H1 (cell line): ENCODE measurements at regions not wholly inside any gene's neighbourhood (a gene's known extent, or its start where the extent isn't known, plus 50 kb on each side); places are given as distances from the start of the nearest gene placed in this dataset.

Experiments used
- CTCF ChIA-PET: fragments of 300-600 bp; sonication (Branson Sonifier 250); formaldehyde crosslinking; loops from one replicate; lab custom pipeline; 2021; ENCODE audit not compliant: partially characterized antibody; lab: Charles Lee
- POLR2A ChIA-PET: fragments of 300-600 bp; sonication (Branson Sonifier 250); formaldehyde crosslinking; loops from one replicate; lab custom pipeline; 2021; ENCODE audit warnings: inconsistent platforms; ENCODE audit not compliant: partially characterized antibody; lab: Charles Lee
- DNase-seq, 2 experiments: peaks; one replicate each; pipeline versions ENCODE4 v3.0.0 to v3.0.0-alpha.2; 2010 to 2022; ENCODE audit warnings: low spot score in 2 of 2, low read depth in 1 of 2, mixed read lengths in 1 of 2
- FAIRE-seq: peaks from 2 replicates; lab custom pipeline; 2011; peaks lifted over from hg19 to GRCh38; lab: Jason Lieb, UNC
- H2AFZ ChIP-seq: 2 replicates; pipeline ENCODE4 v1.8.1; 2012; ENCODE audit warnings: low read length, inconsistent platforms
- H2AK5ac ChIP-seq: 2 replicates; pipeline ENCODE4 v1.6.1; 2013; ENCODE audit warnings: low read depth, low read length
- H2BK120ac ChIP-seq: replicated peaks from 2 replicates; pipeline ENCODE3; 2013; ENCODE audit warnings: low read depth, low read length, inconsistent platforms
- H2BK12ac ChIP-seq: 2 replicates; pipeline ENCODE4 v1.6.1; 2013; ENCODE audit warnings: low read depth, low read length
- H2BK15ac ChIP-seq: 2 replicates; pipeline ENCODE4 v1.6.1; 2013; ENCODE audit warnings: low read length
- H2BK20ac ChIP-seq: 2 replicates; pipeline ENCODE4 v1.6.1; 2013; ENCODE audit warnings: low read length
- H2BK5ac ChIP-seq: 2 replicates; pipeline ENCODE4 v1.6.1; 2013; ENCODE audit warnings: low read depth, low read length
- H3K14ac ChIP-seq: 2 replicates; pipeline ENCODE4 v1.6.1; 2013; ENCODE audit warnings: inconsistent platforms; ENCODE audit not compliant: insufficient read length
- H3K18ac ChIP-seq: 2 replicates; pipeline ENCODE4 v1.6.1; 2013; ENCODE audit warnings: low read length; ENCODE audit errors: extremely low read depth
- H3K23ac ChIP-seq: 2 replicates; pipeline ENCODE4 v1.6.1; 2013; ENCODE audit warnings: inconsistent platforms; ENCODE audit not compliant: insufficient read length
- H3K23me2 ChIP-seq: 2 replicates; pipeline ENCODE4 v1.6.1; 2013; ENCODE audit warnings: low read depth, low read length
- H3K27ac ChIP-seq: 2 replicates; pipeline ENCODE4 v1.6.1; 2011; ENCODE audit warnings: low read depth, low read length, inconsistent platforms
- H3K27me3 ChIP-seq, 4 experiments: replicated peaks in 1 of 4; 1 replicate in 1 of 4; 2 replicates in 3 of 4; pipeline versions ENCODE4 v1.6.1 to v1.8.1; 2011 to 2013; ENCODE audit warnings: low read length in 3 of 4, mild to moderate bottlenecking in 3 of 4, inconsistent platforms in 2 of 4, mixed read lengths in 2 of 4, moderate library complexity in 1 of 4; ENCODE audit not compliant: control insufficient read depth in 3 of 4, insufficient read depth in 3 of 4; ENCODE audit errors: extremely low read depth in 1 of 4
- H3K36me3 ChIP-seq, 4 experiments: 2 replicates each; pipeline versions ENCODE4 v1.6.1 to v1.8.1; 2011 to 2013; ENCODE audit warnings: mild to moderate bottlenecking in 4 of 4, low read length in 3 of 4, moderate library complexity in 2 of 4, control low read depth in 1 of 4, inconsistent platforms in 1 of 4; ENCODE audit not compliant: insufficient read depth in 4 of 4, control insufficient read depth in 2 of 4
- H3K4ac ChIP-seq: replicated peaks from 2 replicates; pipeline ENCODE3; 2013; ENCODE audit warnings: low read length, low read depth, mixed read lengths, inconsistent platforms; ENCODE audit not compliant: insufficient read length
- H3K4me1 ChIP-seq, 4 experiments: replicated peaks in 1 of 4; 1 replicate in 1 of 4; 2 replicates in 3 of 4; pipeline versions ENCODE4 v1.6.1 to v1.8.1; 2011 to 2013; ENCODE audit warnings: low read length in 3 of 4, inconsistent platforms in 2 of 4, mixed read lengths in 1 of 4; ENCODE audit not compliant: insufficient read depth in 4 of 4, control insufficient read depth in 3 of 4
- H3K4me2 ChIP-seq, 2 experiments: 2 replicates each; pipeline versions ENCODE4 v1.6.1 to v1.8.1; 2011 to 2013; ENCODE audit warnings: low read depth in 2 of 2, low read length in 2 of 2, control low read depth in 1 of 2, inconsistent platforms in 1 of 2, mild to moderate bottlenecking in 1 of 2; ENCODE audit not compliant: insufficient read depth in 1 of 2
- H3K4me3 ChIP-seq, 4 experiments: fragments of 200-600, 300-600 bp in 1 of 4; sonication (generic), shearing (Covaris generic), sonication (Bioruptor Twin) in 1 of 4; 2 replicates each; pipeline versions ENCODE4 v1.5.1 to v1.8.1; 2011 to 2016; ENCODE audit warnings: low read length in 4 of 4, low read depth in 3 of 4, control low read depth in 2 of 4, inconsistent platforms in 2 of 4, mild to moderate bottlenecking in 2 of 4, mixed read lengths in 1 of 4, moderate library complexity in 1 of 4; ENCODE audit not compliant: insufficient read depth in 2 of 4; ENCODE audit errors: extremely low read depth in 1 of 4
- H3K56ac ChIP-seq: replicated peaks from 2 replicates; pipeline ENCODE3; 2013; ENCODE audit warnings: low read depth, mild to moderate bottlenecking, mixed read lengths, low read length, inconsistent platforms; ENCODE audit not compliant: insufficient read length
- H3K79me1 ChIP-seq: 2 replicates; pipeline ENCODE4 v1.6.1; 2013; ENCODE audit warnings: low read depth, low read length, control low read depth
- H3K79me2 ChIP-seq, 2 experiments: 2 replicates each; pipeline versions ENCODE4 v1.6.1 to v1.8.1; 2012 to 2013; ENCODE audit warnings: low read length in 2 of 2, mild to moderate bottlenecking in 2 of 2, inconsistent platforms in 1 of 2; ENCODE audit not compliant: insufficient read depth in 2 of 2, control insufficient read depth in 1 of 2
- H3K9ac ChIP-seq, 4 experiments: replicated peaks in 1 of 4; 1 replicate in 1 of 4; 2 replicates in 3 of 4; pipeline versions ENCODE4 v1.6.1 to v1.8.1; 2011 to 2013; ENCODE audit warnings: low read depth in 3 of 4, low read length in 3 of 4, control low read depth in 2 of 4, mild to moderate bottlenecking in 2 of 4, moderate library complexity in 2 of 4, inconsistent platforms in 1 of 4; ENCODE audit errors: extremely low read depth in 1 of 4
- H3K9me3 ChIP-seq, 2 experiments: 2 replicates each; pipeline versions ENCODE4 v1.6.1 to v1.8.1; 2012 to 2013; ENCODE audit warnings: mild to moderate bottlenecking in 2 of 2, moderate library complexity in 2 of 2, control low read depth in 1 of 2, inconsistent platforms in 1 of 2, low read depth in 1 of 2, low read length in 1 of 2, mixed read lengths in 1 of 2; ENCODE audit not compliant: insufficient read depth in 2 of 2
- H4K20me1 ChIP-seq, 2 experiments: replicated peaks in 1 of 2; 2 replicates each; pipeline versions ENCODE3 to v1.8.1; 2011 to 2013; ENCODE audit warnings: inconsistent platforms in 2 of 2, low read length in 2 of 2, mild to moderate bottlenecking in 1 of 2; ENCODE audit not compliant: insufficient read depth in 2 of 2, control insufficient read depth in 1 of 2
- H4K5ac ChIP-seq: 2 replicates; pipeline ENCODE4 v1.6.1; 2013; ENCODE audit warnings: low read length, low read depth, mixed read lengths, inconsistent platforms; ENCODE audit not compliant: insufficient read length
- H4K8ac ChIP-seq: 2 replicates; pipeline ENCODE4 v1.8.0; 2013; ENCODE audit warnings: mild to moderate bottlenecking, moderate library complexity, low read length, inconsistent platforms; ENCODE audit not compliant: insufficient read depth; ENCODE audit errors: extremely low read depth
- H4K91ac ChIP-seq: replicated peaks from 2 replicates; pipeline ENCODE3; 2013; ENCODE audit warnings: low read length, mixed read lengths, inconsistent platforms; ENCODE audit not compliant: insufficient read length
- CBX8 ChIP-seq: fragments of 300-800, 300-1000 bp; sonication (generic); IDR thresholded peaks from 2 replicates; pipeline ENCODE4 v1.7.1; 2016; ENCODE audit warnings: low read depth, low read length, borderline replicate concordance
- CEBPB ChIP-seq: IDR thresholded peaks from 2 replicates; pipeline ENCODE4 v1.6.1; 2012; ENCODE audit warnings: low read depth, low read length
- EZH2 ChIP-seq: fragments of 200-600 bp; sonication (generic); IDR thresholded peaks from 2 replicates; pipeline ENCODE4 v1.7.1; 2012; ENCODE audit warnings: low read depth, mild to moderate bottlenecking, moderate library complexity, low read length, inconsistent platforms; ENCODE audit not compliant: severe bottlenecking
- JUN ChIP-seq: IDR thresholded peaks from 2 replicates; pipeline ENCODE4 v1.6.1; 2011; ENCODE audit warnings: low read depth, mild to moderate bottlenecking, improper control_type of control experiment, low read length
- NRF1 ChIP-seq: IDR thresholded peaks from 2 replicates; pipeline ENCODE4 v1.6.1; 2011; ENCODE audit warnings: mild to moderate bottlenecking, low read depth, low read length, improper control_type of control experiment
- POU5F1 ChIP-seq: IDR thresholded peaks from 2 replicates; pipeline ENCODE4 v1.6.1; 2011; ENCODE audit warnings: low read depth, mild to moderate bottlenecking, low read length, moderate library complexity
- SIN3A ChIP-seq, 2 experiments: IDR thresholded peaks in 1 of 2; conservative IDR thresholded peaks in 1 of 2; 2 replicates each; pipeline ENCODE4 v1.6.1; 2011 to 2012; ENCODE audit warnings: low read length in 2 of 2, improper control_type of control experiment in 1 of 2, low read depth in 1 of 2, mild to moderate bottlenecking in 1 of 2
- SIX5 ChIP-seq: IDR thresholded peaks from 2 replicates; pipeline ENCODE4 v1.6.1; 2011; ENCODE audit warnings: mild to moderate bottlenecking, low read depth, low read length
- SP4 ChIP-seq: IDR thresholded peaks from 2 replicates; pipeline ENCODE4 v1.6.1; 2012; ENCODE audit warnings: low read length, inconsistent platforms
- USF2 ChIP-seq: IDR thresholded peaks from 2 replicates; pipeline ENCODE4 v1.6.1; 2011; ENCODE audit warnings: low read length, improper control_type of control experiment
- WGBS, 2 experiments: shearing (Covaris generic) in 1 of 2; methylation state at CpG; one replicate each; pipeline versions ENCODE4 v1.1.6 to v1.1.7; 2013 to 2015; ENCODE audit warnings: low lambda C conversion rate in 2 of 2, mixed read lengths in 2 of 2, inconsistent platforms in 1 of 2, low coverage in 1 of 2, missing lambda C conversion rate in 1 of 2; ENCODE audit not compliant: insufficient replicate concordance in 2 of 2, insufficient coverage in 1 of 2, insufficient read length in 1 of 2; ENCODE audit errors: extremely low coverage in 1 of 2, missing lambda C conversion rate in 1 of 2; 5-methylcytosine and 5-hydroxymethylcytosine counted together
- TF ChIP-seq, protein P1 (sequence below): IDR thresholded peaks from 2 replicates; pipeline ENCODE4 v1.6.1; 2012; ENCODE audit warnings: low read length, inconsistent platforms
- TF ChIP-seq, protein P2 (sequence below): IDR thresholded peaks from 2 replicates; pipeline ENCODE4 v1.6.1; 2012; ENCODE audit warnings: inconsistent platforms

DNA sequence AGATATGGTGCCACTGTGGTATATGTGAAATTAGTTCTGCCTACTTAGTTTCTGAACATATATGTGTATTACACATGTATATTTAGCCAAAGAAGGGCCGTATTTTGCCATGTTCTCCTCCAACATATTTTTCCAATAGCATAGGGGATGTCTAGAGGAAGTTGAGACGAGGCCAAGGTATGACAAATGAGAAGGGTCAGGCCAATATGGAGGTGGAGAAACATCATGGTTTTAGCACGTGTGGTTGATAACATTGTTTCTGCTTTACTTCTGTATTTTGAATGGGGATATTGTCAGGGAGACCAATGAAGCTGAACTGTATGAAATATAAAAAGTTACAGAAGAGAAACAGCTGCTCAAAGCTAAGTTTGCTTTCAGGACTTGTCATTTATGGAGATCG is 246.7 kb upstream of the TLL1 start:
- Histone ChIP-seq H2BK5ac (no peak overlapping the region), H3K4me3 (no peak overlapping the region), H3K27ac (no peak overlapping the region), H4K91ac (no peak overlapping the region), H2BK15ac (no peak overlapping the region), H4K20me1 (no peaks in the 10 kb centered on the region), H4K8ac (no peak overlapping the region), H3K4me1 (no peaks in the 10 kb centered on the region), H3K4ac (no peak overlapping the region), H2BK12ac (no peak overlapping the region), H3K23me2 (no peaks in the 10 kb centered on the region), H3K9me3 (no peaks in the 10 kb centered on the region), H3K23ac (no peak overlapping the region), H2AFZ (no peak overlapping the region), H3K36me3 (no peaks in the 10 kb centered on the region), H4K5ac (no peak overlapping the region), H3K9ac (no peak overlapping the region), H3K18ac (no peak overlapping the region), H3K79me1 (no peaks in the 10 kb centered on the region), H3K27me3 (no peaks in the 10 kb centered on the region), H2BK120ac (no peak overlapping the region), H3K79me2 (no peaks in the 10 kb centered on the region), H2AK5ac (no peak overlapping the region), H3K56ac (no peak overlapping the region), H2BK20ac (no peak overlapping the region), H3K14ac (no peak overlapping the region), H3K4me2 (no peak overlapping the region)
- no peak for FAIRE-seq
- ChIA-PET CTCF (interaction anchor here (1.4 kb wide), 1 partner anchor 10 kb away, joined by 4 read pairs; no protein-coding TSS in a partner anchor), POLR2A (no interaction called here)
- DNase-seq = no peak
- whole genome bisulfite sequencing, 2 experiments = 90% methylated on average over 4 of the region's 4 CpGs; no CpG with 5 or more reads in 1 of the 2 experiments
- TF ChIP-seq JUN (no peak), SIX5 (no peak), CBX8 (no peak), POU5F1 (no peak), USF2 (no peak), SP4 (no peak), CEBPB (no peak), SIN3A (conservative IDR thresholded peaks at IDR 0.05 in 1 of 2, IDR thresholded peaks at IDR 0.05 in 1 of 2; ENCODE audit: low read depth in 1 of 2, low read length in 2 of 2) (no peak), NRF1 (no peak), EZH2 (no peak)
- TF ChIP-seq, protein P1, sequence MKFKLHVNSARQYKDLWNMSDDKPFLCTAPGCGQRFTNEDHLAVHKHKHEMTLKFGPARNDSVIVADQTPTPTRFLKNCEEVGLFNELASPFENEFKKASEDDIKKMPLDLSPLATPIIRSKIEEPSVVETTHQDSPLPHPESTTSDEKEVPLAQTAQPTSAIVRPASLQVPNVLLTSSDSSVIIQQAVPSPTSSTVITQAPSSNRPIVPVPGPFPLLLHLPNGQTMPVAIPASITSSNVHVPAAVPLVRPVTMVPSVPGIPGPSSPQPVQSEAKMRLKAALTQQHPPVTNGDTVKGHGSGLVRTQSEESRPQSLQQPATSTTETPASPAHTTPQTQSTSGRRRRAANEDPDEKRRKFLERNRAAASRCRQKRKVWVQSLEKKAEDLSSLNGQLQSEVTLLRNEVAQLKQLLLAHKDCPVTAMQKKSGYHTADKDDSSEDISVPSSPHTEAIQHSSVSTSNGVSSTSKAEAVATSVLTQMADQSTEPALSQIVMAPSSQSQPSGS = no peak
- TF ChIP-seq, protein P2, sequence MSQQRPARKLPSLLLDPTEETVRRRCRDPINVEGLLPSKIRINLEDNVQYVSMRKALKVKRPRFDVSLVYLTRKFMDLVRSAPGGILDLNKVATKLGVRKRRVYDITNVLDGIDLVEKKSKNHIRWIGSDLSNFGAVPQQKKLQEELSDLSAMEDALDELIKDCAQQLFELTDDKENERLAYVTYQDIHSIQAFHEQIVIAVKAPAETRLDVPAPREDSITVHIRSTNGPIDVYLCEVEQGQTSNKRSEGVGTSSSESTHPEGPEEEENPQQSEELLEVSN = no peak
